Stimulated activated CD4-positive, alpha-beta T cell treated with anti-CD3 and anti-CD28 coated beads, Interleukin-2, amount 100 ng/mL, for 48 hours (primary cell): ENCODE measurements at regions not wholly inside any gene's neighbourhood (a gene's known extent, or its start where the extent isn't known, plus 50 kb on each side); places are given as distances from the start of the nearest gene placed in this dataset.

ENCODE experiments used
- DNase-seq, 2 donors: peaks; one replicate each; pipeline ENCODE4 v3.0.0-alpha.2; 2020

- DNase-seq, result no peak
These were observed 543.0 kb upstream of the TNP1 start for GRCh38 chr2:217402761-217403383.

GRCh38 chr2:217402144-217402543 is 542.3 kb upstream of the TNP1 start:
- DNase-seq, result no peak

- no peak for DNase-seq
These were observed 539.4 kb upstream of the TNP1 start for GRCh38 chr2:217399291-217399690.

GRCh38 chr2:217398860-217399259 is 539.0 kb upstream of the TNP1 start:
- DNase-seq, result no peak

GRCh38 chr2:217398101-217398500 is 538.2 kb upstream of the TNP1 start:
- DNase-seq, result no peak

- no peak for DNase-seq
These were observed 536.7 kb upstream of the TNP1 start for GRCh38 chr2:217396586-217396985.

GRCh38 chr2:217396165-217396564 is 536.3 kb upstream of the TNP1 start:
- no peak for DNase-seq

- DNase-seq, result no peak
These were observed 534.9 kb upstream of the TNP1 start for GRCh38 chr2:217394510-217395351.

GRCh38 chr2:217393585-217394032 is 533.7 kb upstream of the TNP1 start:
- no peak for DNase-seq

- no peak for DNase-seq
These were observed 533.2 kb upstream of the TNP1 start for GRCh38 chr2:217392930-217393584.

- DNase-seq, result no peak
These were observed 528.0 kb upstream of the TNP1 start for GRCh38 chr2:217387776-217388387.

- no peak for DNase-seq
These were observed 526.2 kb upstream of the TNP1 start for GRCh38 chr2:217386041-217386440.

- DNase-seq, result no peak
These were observed 523.8 kb upstream of the TNP1 start for GRCh38 chr2:217383620-217384019.

GRCh38 chr2:217382794-217383193 is 522.9 kb upstream of the TNP1 start:
- DNase-seq, result no peak

GRCh38 chr2:217379807-217380206 is 519.9 kb upstream of the TNP1 start:
- DNase-seq, result no peak

GRCh38 chr2:217372794-217373193 is 512.9 kb upstream of the TNP1 start:
- no peak for DNase-seq

GRCh38 chr2:217371781-217372213 is 511.9 kb upstream of the TNP1 start:
- DNase-seq, result no peak

GRCh38 chr2:217370391-217370790 is 510.5 kb upstream of the TNP1 start:
- peak in 1 of 2 donors; percentile 3 for DNase-seq

- no peak for DNase-seq
These were observed 507.6 kb upstream of the TNP1 start for GRCh38 chr2:217367464-217367863.

GRCh38 chr2:217366966-217367365 is 507.1 kb upstream of the TNP1 start:
- DNase-seq, result no peak

GRCh38 chr2:217366266-217366895 is 506.5 kb upstream of the TNP1 start:
- no peak for DNase-seq

GRCh38 chr2:217365656-217366055 is 505.8 kb upstream of the TNP1 start:
- DNase-seq, result no peak

- DNase-seq, result no peak
These were observed 504.4 kb upstream of the TNP1 start for GRCh38 chr2:217364224-217364623.
